Forelimb muscle (tissue), 1 donor: ENCODE measurements at regions not wholly inside any gene's neighbourhood (a gene's known extent, or its start where the extent isn't known, plus 50 kb on each side); places are given as distances from the start of the nearest gene placed in this dataset.

Experiments used
- DNase-seq: peaks from one replicate; pipeline ENCODE4 v3.0.0-alpha.2; 2013; ENCODE audit warnings: low read depth

GRCh38 chr6:121499666-121500065 lies 64.2 kb downstream of the GJA1 start:
- DNase-seq = no peak

- DNase-seq = no peak
Observed at GRCh38 chr6:121503589-121503991, 68.1 kb downstream of the GJA1 start.

- DNase-seq = no peak
Observed at GRCh38 chr6:121504227-121504626, 68.8 kb downstream of the GJA1 start.

GRCh38 chr6:121505284-121505683 lies 69.8 kb downstream of the GJA1 start:
- no peak for DNase-seq

- no peak for DNase-seq
Observed at GRCh38 chr6:121506761-121507754, 71.6 kb downstream of the GJA1 start.

- no peak for DNase-seq
Observed at GRCh38 chr6:121510568-121511177, 75.2 kb downstream of the GJA1 start.

GRCh38 chr6:121515630-121516265 lies 80.3 kb downstream of the GJA1 start:
- DNase-seq = no peak

- DNase-seq = no peak
Observed at GRCh38 chr6:121516331-121516730, 80.9 kb downstream of the GJA1 start.

GRCh38 chr6:121520337-121521163 lies 85.1 kb downstream of the GJA1 start:
- no peak for DNase-seq

GRCh38 chr6:121521164-121521555 lies 85.7 kb downstream of the GJA1 start:
- no peak for DNase-seq

- no peak for DNase-seq
Observed at GRCh38 chr6:121522265-121522664, 86.8 kb downstream of the GJA1 start.

- DNase-seq = no peak
Observed at GRCh38 chr6:121522771-121523386, 87.4 kb downstream of the GJA1 start.

GRCh38 chr6:121523628-121524027 lies 88.2 kb downstream of the GJA1 start:
- no peak for DNase-seq

GRCh38 chr6:121526282-121526681 lies 90.8 kb downstream of the GJA1 start:
- no peak for DNase-seq

- no peak for DNase-seq
Observed at GRCh38 chr6:121531658-121532169, 96.3 kb downstream of the GJA1 start.

- no peak for DNase-seq
Observed at GRCh38 chr6:121533321-121533841, 97.9 kb downstream of the GJA1 start.

- no peak for DNase-seq
Observed at GRCh38 chr6:121535777-121536176, 100.3 kb downstream of the GJA1 start.

GRCh38 chr6:121536345-121536744 lies 100.9 kb downstream of the GJA1 start:
- DNase-seq = no peak

- peak; percentile 22 for DNase-seq
Observed at GRCh38 chr6:121539439-121539838, 104.0 kb downstream of the GJA1 start.

GRCh38 chr6:121540210-121540609 lies 104.8 kb downstream of the GJA1 start:
- no peak for DNase-seq

- DNase-seq = no peak
Observed at GRCh38 chr6:121544691-121545090, 109.2 kb downstream of the GJA1 start.
